Keratinocyte (primary cell): ENCODE measurements at regions not wholly inside any gene's neighbourhood (a gene's known extent, or its start where the extent isn't known, plus 50 kb on each side); places are given as distances from the start of the nearest gene placed in this dataset.

Experiments
- DNase-seq: peaks from one replicate; pipeline ENCODE4 v3.0.0-alpha.2; 2011; ENCODE audit warnings: low read depth, missing footprints, low spot score
- FAIRE-seq: peaks from 2 replicates; lab custom pipeline; 2011; peaks lifted over from hg19 to GRCh38; lab: Jason Lieb, UNC
- H2AFZ ChIP-seq: 2 replicates; pipeline ENCODE4 v1.6.0; 2012; ENCODE audit warnings: low read length, control low read depth, inconsistent platforms; ENCODE audit not compliant: control insufficient read depth
- H3K27ac ChIP-seq: 2 replicates; pipeline ENCODE4 v1.5.1; 2011; ENCODE audit warnings: low read length; ENCODE audit not compliant: control insufficient read depth, insufficient read depth
- H3K27me3 ChIP-seq: 3 replicates; pipeline ENCODE4 v1.6.0; 2011; ENCODE audit warnings: low read length; ENCODE audit not compliant: control insufficient read depth, insufficient read depth; ENCODE audit errors: extremely low read depth
- H3K36me3 ChIP-seq, 2 experiments: 2 replicates in 1 of 2; 3 replicates in 1 of 2; pipeline ENCODE4 v1.5.1; 2011; ENCODE audit warnings: low read length in 2 of 2, mild to moderate bottlenecking in 1 of 2; ENCODE audit not compliant: control insufficient read depth in 2 of 2, insufficient read depth in 2 of 2; ENCODE audit errors: extremely low read depth in 1 of 2
- H3K4me1 ChIP-seq: 3 replicates; pipeline ENCODE4 v1.5.1; 2011; ENCODE audit warnings: low read length; ENCODE audit not compliant: control insufficient read depth, insufficient read depth; ENCODE audit errors: extremely low read depth
- H3K4me2 ChIP-seq: 3 replicates; pipeline ENCODE4 v1.6.0; 2011; ENCODE audit warnings: low read depth, low read length; ENCODE audit not compliant: control insufficient read depth, insufficient read depth; ENCODE audit errors: extremely low read depth
- H3K4me3 ChIP-seq, 3 experiments: fragments of 200-600 bp in 1 of 3; sonication (generic) in 1 of 3; 2 replicates in 2 of 3; 3 replicates in 1 of 3; pipeline ENCODE4 v1.5.1; 2011 to 2016; ENCODE audit warnings: low read length in 3 of 3, mild to moderate bottlenecking in 3 of 3, control low read depth in 2 of 3, inconsistent platforms in 1 of 3, low read depth in 1 of 3, mixed read lengths in 1 of 3, mixed run types in 1 of 3, moderate library complexity in 1 of 3; ENCODE audit not compliant: control insufficient read depth in 2 of 3, insufficient read depth in 2 of 3; ENCODE audit errors: extremely low read depth in 1 of 3
- H3K79me2 ChIP-seq: 2 replicates; pipeline ENCODE4 v1.6.0; 2012; ENCODE audit warnings: low read length; ENCODE audit not compliant: control insufficient read depth, insufficient read depth
- H3K9ac ChIP-seq: 3 replicates; pipeline ENCODE4 v1.6.0; 2011; ENCODE audit warnings: low read length; ENCODE audit not compliant: control insufficient read depth, insufficient read depth; ENCODE audit errors: extremely low read depth
- H3K9me1 ChIP-seq: 3 replicates; pipeline ENCODE4 v1.6.0; 2011; ENCODE audit warnings: low read length; ENCODE audit not compliant: control insufficient read depth, insufficient read depth; ENCODE audit errors: extremely low read depth
- H3K9me3 ChIP-seq: 2 replicates; pipeline ENCODE4 v1.5.1; 2012; ENCODE audit warnings: low read depth, low read length; ENCODE audit not compliant: control insufficient read depth
- H4K20me1 ChIP-seq: 3 replicates; pipeline ENCODE4 v1.6.0; 2011; ENCODE audit warnings: low read length; ENCODE audit not compliant: control insufficient read depth, insufficient read depth; ENCODE audit errors: extremely low read depth
- CTCF ChIP-seq, 3 experiments: IDR thresholded peaks in 1 of 3; conservative IDR thresholded peaks in 1 of 3; optimal IDR thresholded peaks in 1 of 3; 2 replicates in 2 of 3; 3 replicates in 1 of 3; pipeline versions ENCODE3 to v1.5.1; 2011; ENCODE audit warnings: low read length in 3 of 3, mild to moderate bottlenecking in 3 of 3, moderate library complexity in 2 of 3, control low read depth in 1 of 3, inconsistent platforms in 1 of 3; ENCODE audit not compliant: insufficient read depth in 2 of 3; ENCODE audit errors: extremely low read depth in 1 of 3
- EZH2 ChIP-seq: IDR thresholded peaks from one replicate; pipeline ENCODE4 v1.6.1; 2012; ENCODE audit warnings: inconsistent platforms, mild to moderate bottlenecking, low read length, moderate library complexity
- dilution Hi-C: fragments of 300-500 bp; cut with MboI; formaldehyde crosslinking; loops from one replicate; pipeline ENCODE4 v1.7.0; 2020; ENCODE audit warnings: low sequenced_read_pairs; ENCODE audit not compliant: extremely low pct_ligation_motif_present

- Histone ChIP-seq H3K9me3 (no peaks in the 10 kb centered on the region), H3K27ac (no peak overlapping the region), H3K9ac (no peak overlapping the region), H3K4me2 (no peak overlapping the region), H3K79me2 (no peaks in the 10 kb centered on the region), H4K20me1 (no peaks in the 10 kb centered on the region), H3K36me3 (no peaks in the 10 kb centered on the region), H3K27me3 (no peaks in the 10 kb centered on the region), H2AFZ (no peak overlapping the region), H3K4me3 (no peak overlapping the region), H3K4me1 (no peaks in the 10 kb centered on the region), H3K9me1 (no peaks in the 10 kb centered on the region)
- DNase-seq: no peak
- no peak for FAIRE-seq
- TF ChIP-seq EZH2 (no peak), CTCF (optimal IDR thresholded peaks at IDR 0.05 in 1 of 3, IDR thresholded peaks at IDR 0.05 in 1 of 3, conservative IDR thresholded peaks at IDR 0.05 in 1 of 3; ENCODE audit: extremely low read depth in 1 of 3, insufficient read depth in 2 of 3, low read length in 3 of 3) (no peak)
- dilution Hi-C loops: no loop called here
Observed at GRCh38 chrX:40244980-40245379, 147.2 kb upstream of the BCOR start.

GRCh38 chrX:40243755-40244515 lies 146.2 kb upstream of the BCOR start:
- Histone ChIP-seq H3K36me3 (no peaks in the 10 kb centered on the region), H3K9me3 (no peaks in the 10 kb centered on the region), H3K9me1 (no peaks in the 10 kb centered on the region), H3K4me2 (no peak overlapping the region), H2AFZ (no peak overlapping the region), H4K20me1 (no peaks in the 10 kb centered on the region), H3K9ac (no peak overlapping the region), H3K27ac (no peak overlapping the region), H3K27me3 (no peaks in the 10 kb centered on the region), H3K4me1 (no peaks in the 10 kb centered on the region), H3K4me3 (no peak overlapping the region), H3K79me2 (no peaks in the 10 kb centered on the region)
- TF ChIP-seq CTCF (optimal IDR thresholded peaks at IDR 0.05 in 1 of 3, IDR thresholded peaks at IDR 0.05 in 1 of 3, conservative IDR thresholded peaks at IDR 0.05 in 1 of 3; ENCODE audit: extremely low read depth in 1 of 3, insufficient read depth in 2 of 3, low read length in 3 of 3) (no peak), EZH2 (no peak)
- dilution Hi-C loops: no loop called here
- no peak for DNase-seq
- FAIRE-seq: no peak
